ENCODE measurements at regions not wholly inside any gene's neighbourhood (a gene's known extent, or its start where the extent isn't known, plus 50 kb on each side); places are given as distances from the start of the nearest gene placed in this dataset.

- TF ChIP-seq GRHL2 (CRISPR knock-in tag; IDR thresholded peaks at IDR 0.05; ENCODE audit: insufficient replicate concordance, severe bottlenecking) (no peak), FOXJ3 (CRISPR knock-in tag; IDR thresholded peaks at IDR 0.05; ENCODE audit: borderline replicate concordance) (no peak), JUN (CRISPR knock-in tag; IDR thresholded peaks at IDR 0.05) (no peak), NFATC4 (CRISPR knock-in tag; IDR thresholded peaks at IDR 0.05) (no peak), TEAD1 (CRISPR knock-in tag; IDR thresholded peaks at IDR 0.05) (no peak), ZNF121 (CRISPR knock-in tag; IDR thresholded peaks at IDR 0.05) (no peak)
Measured at GRCh38 chr17:12277827-12278226, 257.1 kb downstream of the MAP2K4 start.

GRCh38 chr17:12282056-12282455, 261.4 kb downstream of the MAP2K4 start:
- Mint-ChIP-seq H3K27ac (no peak overlapping the region), H3K9me3 (peaks cover 5% of the 10 kb centered on the region; the same call in 1 of the 2 replicates), H3K36me3 (no peaks in the 10 kb centered on the region), H3K27me3 (ENCODE audit: low read depth) (no peaks in the 10 kb centered on the region; the same call in 1 of the 2 replicates), H3K4me3 (no peak overlapping the region), H3K4me1 (no peaks in the 10 kb centered on the region)
- CTCF ChIA-PET: no interaction called here
- POLR2A ChIA-PET: no interaction called here
- ATAC-seq: no peak
- TF ChIP-seq, protein P1, sequence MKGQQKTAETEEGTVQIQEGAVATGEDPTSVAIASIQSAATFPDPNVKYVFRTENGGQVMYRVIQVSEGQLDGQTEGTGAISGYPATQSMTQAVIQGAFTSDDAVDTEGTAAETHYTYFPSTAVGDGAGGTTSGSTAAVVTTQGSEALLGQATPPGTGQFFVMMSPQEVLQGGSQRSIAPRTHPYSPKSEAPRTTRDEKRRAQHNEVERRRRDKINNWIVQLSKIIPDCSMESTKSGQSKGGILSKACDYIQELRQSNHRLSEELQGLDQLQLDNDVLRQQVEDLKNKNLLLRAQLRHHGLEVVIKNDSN (CRISPR knock-in tag; IDR thresholded peaks at IDR 0.05): no peak
- TF ChIP-seq E2F5 (CRISPR knock-in tag; IDR thresholded peaks at IDR 0.05): no peak
- TF ChIP-seq, protein P2, sequence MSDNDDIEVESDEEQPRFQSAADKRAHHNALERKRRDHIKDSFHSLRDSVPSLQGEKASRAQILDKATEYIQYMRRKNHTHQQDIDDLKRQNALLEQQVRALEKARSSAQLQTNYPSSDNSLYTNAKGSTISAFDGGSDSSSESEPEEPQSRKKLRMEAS (CRISPR knock-in tag; IDR thresholded peaks at IDR 0.05): no peak
- no peak for TF ChIP-seq ZNF232 (CRISPR knock-in tag; IDR thresholded peaks at IDR 0.05)
- TF ChIP-seq FOXJ3 (CRISPR knock-in tag; IDR thresholded peaks at IDR 0.05; ENCODE audit: borderline replicate concordance): no peak
- TF ChIP-seq FOXK1 (CRISPR knock-in tag; IDR thresholded peaks at IDR 0.05): no peak
- no peak for TF ChIP-seq ZSCAN18 (CRISPR knock-in tag; IDR thresholded peaks at IDR 0.05)
- no peak for TF ChIP-seq RELA (CRISPR knock-in tag; IDR thresholded peaks at IDR 0.05; ENCODE audit: borderline replicate concordance)
- no peak for TF ChIP-seq ZNF416 (CRISPR knock-in tag; IDR thresholded peaks at IDR 0.05)
- no peak for TF ChIP-seq ZBTB21 (CRISPR knock-in tag; IDR thresholded peaks at IDR 0.05; ENCODE audit: borderline replicate concordance)
- no peak for DNase-seq (ENCODE audit: low spot score)

More at GRCh38 chr17:12277827-12278226, 257.1 kb downstream of the MAP2K4 start:
- Mint-ChIP-seq H3K4me3 (no peak overlapping the region), H3K36me3 (no peaks in the 10 kb centered on the region; the same call in 1 of the 2 replicates), H3K27me3 (ENCODE audit: low read depth) (no peaks in the 10 kb centered on the region; the same call in 1 of the 2 replicates), H3K27ac (no peak overlapping the region), H3K4me1 (no peaks in the 10 kb centered on the region), H3K9me3 (peaks cover 11% of the 10 kb centered on the region)
- ATAC-seq (no peak), DNase-seq (ENCODE audit: low spot score) (no peak)
- POLR2A ChIA-PET: no interaction called here
- CTCF ChIA-PET: interaction anchor here (1.3 kb wide), 1 partner anchor 21 kb away, joined by 3 read pairs; no protein-coding TSS in a partner anchor

GRCh38 chr17:12287953-12288352, 267.3 kb downstream of the MAP2K4 start:
- CTCF ChIA-PET: no interaction called here
- Mint-ChIP-seq H3K4me1 (no peaks in the 10 kb centered on the region), H3K27ac (no peak overlapping the region), H3K9me3 (peaks cover 15% of the 10 kb centered on the region), H3K4me3 (no peak overlapping the region), H3K36me3 (0 out of 2 replicates have a peak, but pooled peaks cover 2% of the 10 kb centered on the region), H3K27me3 (ENCODE audit: low read depth) (no peaks in the 10 kb centered on the region)
- DNase-seq (ENCODE audit: low spot score) (no peak), ATAC-seq (no peak)
- POLR2A ChIA-PET: no interaction called here
- TF ChIP-seq FOXJ3 (CRISPR knock-in tag; IDR thresholded peaks at IDR 0.05; ENCODE audit: borderline replicate concordance) (no peak), MLX (CRISPR knock-in tag; IDR thresholded peaks at IDR 0.05) (no peak), TEAD1 (CRISPR knock-in tag; IDR thresholded peaks at IDR 0.05) (no peak), ZNF219 (CRISPR knock-in tag; IDR thresholded peaks at IDR 0.05; ENCODE audit: borderline replicate concordance) (no peak), E2F5 (CRISPR knock-in tag; IDR thresholded peaks at IDR 0.05) (no peak), NR2C2 (CRISPR knock-in tag; IDR thresholded peaks at IDR 0.05) (no peak), TCF7 (CRISPR knock-in tag; IDR thresholded peaks at IDR 0.05; ENCODE audit: low read depth) (no peak), NR1H2 (CRISPR knock-in tag; IDR thresholded peaks at IDR 0.05) (no peak), ZNF138 (CRISPR knock-in tag; conservative IDR thresholded peaks at IDR 0.05) (no peak), ATF1 (CRISPR knock-in tag; IDR thresholded peaks at IDR 0.05) (no peak), GRHL2 (CRISPR knock-in tag; IDR thresholded peaks at IDR 0.05; ENCODE audit: insufficient replicate concordance, severe bottlenecking) (no peak)
- TF ChIP-seq, protein P3, sequence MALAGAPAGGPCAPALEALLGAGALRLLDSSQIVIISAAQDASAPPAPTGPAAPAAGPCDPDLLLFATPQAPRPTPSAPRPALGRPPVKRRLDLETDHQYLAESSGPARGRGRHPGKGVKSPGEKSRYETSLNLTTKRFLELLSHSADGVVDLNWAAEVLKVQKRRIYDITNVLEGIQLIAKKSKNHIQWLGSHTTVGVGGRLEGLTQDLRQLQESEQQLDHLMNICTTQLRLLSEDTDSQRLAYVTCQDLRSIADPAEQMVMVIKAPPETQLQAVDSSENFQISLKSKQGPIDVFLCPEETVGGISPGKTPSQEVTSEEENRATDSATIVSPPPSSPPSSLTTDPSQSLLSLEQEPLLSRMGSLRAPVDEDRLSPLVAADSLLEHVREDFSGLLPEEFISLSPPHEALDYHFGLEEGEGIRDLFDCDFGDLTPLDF (CRISPR knock-in tag; IDR thresholded peaks at IDR 0.05): no peak
- TF ChIP-seq, protein P4, sequence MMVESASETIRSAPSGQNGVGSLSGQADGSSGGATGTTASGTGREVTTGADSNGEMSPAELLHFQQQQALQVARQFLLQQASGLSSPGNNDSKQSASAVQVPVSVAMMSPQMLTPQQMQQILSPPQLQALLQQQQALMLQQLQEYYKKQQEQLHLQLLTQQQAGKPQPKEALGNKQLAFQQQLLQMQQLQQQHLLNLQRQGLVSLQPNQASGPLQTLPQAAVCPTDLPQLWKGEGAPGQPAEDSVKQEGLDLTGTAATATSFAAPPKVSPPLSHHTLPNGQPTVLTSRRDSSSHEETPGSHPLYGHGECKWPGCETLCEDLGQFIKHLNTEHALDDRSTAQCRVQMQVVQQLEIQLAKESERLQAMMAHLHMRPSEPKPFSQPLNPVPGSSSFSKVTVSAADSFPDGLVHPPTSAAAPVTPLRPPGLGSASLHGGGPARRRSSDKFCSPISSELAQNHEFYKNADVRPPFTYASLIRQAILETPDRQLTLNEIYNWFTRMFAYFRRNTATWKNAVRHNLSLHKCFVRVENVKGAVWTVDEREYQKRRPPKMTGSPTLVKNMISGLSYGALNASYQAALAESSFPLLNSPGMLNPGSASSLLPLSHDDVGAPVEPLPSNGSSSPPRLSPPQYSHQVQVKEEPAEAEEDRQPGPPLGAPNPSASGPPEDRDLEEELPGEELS (CRISPR knock-in tag; IDR thresholded peaks at IDR 0.05): no peak

Measured in WTC11 (cell line).